ENCODE measurements at regions not wholly inside any gene's neighbourhood (a gene's known extent, or its start where the extent isn't known, plus 50 kb on each side); places are given as distances from the start of the nearest gene placed in this dataset.

GRCh38 chr15:62637574-62637897 is 405.0 kb upstream of the TPM1 start:
- no peak overlapping the region for H3K4me2 ChIP-seq

GRCh38 chr15:62637950-62638619 is 404.5 kb upstream of the TPM1 start:
- WGBS (ENCODE audit: low lambda C conversion rate, missing lambda C conversion rate), result 92% methylated on average over 8 of the region's 8 CpGs
- Histone ChIP-seq H3K79me2 (peaks cover 43% of the 10 kb centered on the region), H2AFZ (no peak overlapping the region), H3K27ac (no peak overlapping the region), H3K9me3 (ENCODE audit: low read depth) (no peaks in the 10 kb centered on the region), H3K9me2 (replicated peaks; ENCODE audit: insufficient read depth) (no peaks in the 10 kb centered on the region), H3K4me1 (ENCODE audit: insufficient read depth) (no peaks in the 10 kb centered on the region), H3K36me3 (replicated peaks; ENCODE audit: insufficient read depth, low read depth) (no peaks in the 10 kb centered on the region), H3K4me2 (no peak overlapping the region), H4K20me1 (ENCODE audit: insufficient read depth, poor library complexity, severe bottlenecking) (no peaks in the 10 kb centered on the region), H3K27me3 (no peaks in the 10 kb centered on the region), H3K4me3 (no peak overlapping the region)
- TF ChIP-seq EZH2 (IDR thresholded peaks at IDR 0.05; ENCODE audit: borderline replicate concordance) (no peak), EZH2phosphoT487 (IDR thresholded peaks at IDR 0.05; ENCODE audit: low read depth, severe bottlenecking, unreplicated experiment) (no peak), CTCF (IDR thresholded peaks at IDR 0.05; ENCODE audit: poor library complexity) (no peak)
- DNase-seq (ENCODE audit: low spot score), result no peak

More at GRCh38 chr15:62637574-62637897, 405.0 kb upstream of the TPM1 start:
- H3K4me1 ChIP-seq (ENCODE audit: insufficient read depth), result no peaks in the 10 kb centered on the region
- no peak overlapping the region for H3K27ac ChIP-seq
- no peaks in the 10 kb centered on the region for H3K9me3 ChIP-seq (ENCODE audit: low read depth)
- H3K4me3 ChIP-seq, result no peak overlapping the region
- DNase-seq (ENCODE audit: low spot score), result no peak
- H4K20me1 ChIP-seq (ENCODE audit: insufficient read depth, poor library complexity, severe bottlenecking), result no peaks in the 10 kb centered on the region
- TF ChIP-seq EZH2phosphoT487 (IDR thresholded peaks at IDR 0.05; ENCODE audit: low read depth, severe bottlenecking, unreplicated experiment), result no peak
- TF ChIP-seq EZH2 (IDR thresholded peaks at IDR 0.05; ENCODE audit: borderline replicate concordance), result no peak
- no peak for TF ChIP-seq CTCF (IDR thresholded peaks at IDR 0.05; ENCODE audit: poor library complexity)
- no peaks in the 10 kb centered on the region for H3K27me3 ChIP-seq
- H2AFZ ChIP-seq, result no peak overlapping the region
- H3K79me2 ChIP-seq, result peaks cover 39% of the 10 kb centered on the region
- H3K36me3 ChIP-seq (replicated peaks; ENCODE audit: insufficient read depth, low read depth), result no peaks in the 10 kb centered on the region
- WGBS (ENCODE audit: low lambda C conversion rate, missing lambda C conversion rate), result 67% methylated on average over 5 of the region's 5 CpGs
- no peaks in the 10 kb centered on the region for H3K9me2 ChIP-seq (replicated peaks; ENCODE audit: insufficient read depth)

- 86% methylated on average over 4 of the region's 4 CpGs for WGBS (ENCODE audit: low lambda C conversion rate, missing lambda C conversion rate)
- H4K20me1 ChIP-seq (ENCODE audit: insufficient read depth, poor library complexity, severe bottlenecking), result no peaks in the 10 kb centered on the region
- no peak for DNase-seq (ENCODE audit: low spot score)
Observed at GRCh38 chr15:62639432-62639831, 403.1 kb upstream of the TPM1 start.

More at GRCh38 chr15:62639432-62639831, 403.1 kb upstream of the TPM1 start:
- no peaks in the 10 kb centered on the region for H3K36me3 ChIP-seq (replicated peaks; ENCODE audit: insufficient read depth, low read depth)
- H2AFZ ChIP-seq, result no peak overlapping the region
- H3K27me3 ChIP-seq, result no peaks in the 10 kb centered on the region
- H3K9me2 ChIP-seq (replicated peaks; ENCODE audit: insufficient read depth), result no peaks in the 10 kb centered on the region
- no peaks in the 10 kb centered on the region for H3K9me3 ChIP-seq (ENCODE audit: low read depth)
- no peak for TF ChIP-seq EZH2 (IDR thresholded peaks at IDR 0.05; ENCODE audit: borderline replicate concordance)
- no peak for TF ChIP-seq CTCF (IDR thresholded peaks at IDR 0.05; ENCODE audit: poor library complexity)
- TF ChIP-seq EZH2phosphoT487 (IDR thresholded peaks at IDR 0.05; ENCODE audit: low read depth, severe bottlenecking, unreplicated experiment), result no peak
- no peak overlapping the region for H3K4me2 ChIP-seq
- H3K79me2 ChIP-seq, result peaks cover 40% of the 10 kb centered on the region
- no peak overlapping the region for H3K27ac ChIP-seq
- no peak overlapping the region for H3K4me3 ChIP-seq
- H3K4me1 ChIP-seq (ENCODE audit: insufficient read depth), result no peaks in the 10 kb centered on the region
